Endodermal cell (in vitro differentiated cells): ENCODE measurements at regions not wholly inside any gene's neighbourhood (a gene's known extent, or its start where the extent isn't known, plus 50 kb on each side); places are given as distances from the start of the nearest gene placed in this dataset.

ENCODE experiments used
- DNase-seq: peaks from one replicate; pipeline ENCODE4 v3.0.0-alpha.2; 2017
- H3K27ac ChIP-seq: 2 replicates; pipeline ENCODE4 v1.5.1; 2013; ENCODE audit warnings: mild to moderate bottlenecking, low read depth, low read length, moderate library complexity
- H3K27me3 ChIP-seq: 2 replicates; pipeline ENCODE4 v1.6.1; 2013; ENCODE audit warnings: mild to moderate bottlenecking, low read length, moderate library complexity; ENCODE audit not compliant: insufficient read depth, control insufficient read depth, poor library complexity, severe bottlenecking
- H3K36me3 ChIP-seq: 2 replicates; pipeline ENCODE4 v1.7.0; 2013; ENCODE audit warnings: mild to moderate bottlenecking, low read length, moderate library complexity; ENCODE audit not compliant: control insufficient read depth, insufficient read depth
- H3K4me1 ChIP-seq: one replicate; pipeline ENCODE4 v1.7.0; 2013; ENCODE audit warnings: low read length; ENCODE audit not compliant: control insufficient read depth, insufficient read depth
- H3K4me3 ChIP-seq: 2 replicates; pipeline ENCODE4 v1.5.1; 2013; ENCODE audit warnings: mild to moderate bottlenecking, low read length, moderate library complexity
- H3K9ac ChIP-seq: 2 replicates; pipeline ENCODE4 v1.6.1; 2013; ENCODE audit warnings: mild to moderate bottlenecking, low read length, moderate library complexity; ENCODE audit not compliant: poor library complexity, severe bottlenecking; ENCODE audit errors: extremely low read depth
- H3K9me3 ChIP-seq: 2 replicates; pipeline ENCODE4 v1.6.1; 2013; ENCODE audit warnings: mild to moderate bottlenecking, low read length, moderate library complexity; ENCODE audit not compliant: control insufficient read depth
- H3K27ac Mint-ChIP-seq: 2 replicates; pipeline ENCODE4 v1.8.0; 2020; ENCODE audit warnings: mixed read lengths
- H3K27me3 Mint-ChIP-seq: 2 replicates; pipeline ENCODE4 v1.8.0; 2021; ENCODE audit warnings: mild to moderate bottlenecking, mixed read lengths; ENCODE audit not compliant: insufficient read depth
- H3K36me3 Mint-ChIP-seq: 2 replicates; pipeline ENCODE4 v1.8.0; 2020; ENCODE audit warnings: low read depth, mixed read lengths
- H3K4me1 Mint-ChIP-seq: 2 replicates; pipeline ENCODE4 v1.8.0; 2020; ENCODE audit warnings: mixed read lengths
- H3K4me3 Mint-ChIP-seq: 2 replicates; pipeline ENCODE4 v1.8.0; 2020; ENCODE audit warnings: mild to moderate bottlenecking, moderate library complexity, mixed read lengths
- H3K9me3 Mint-ChIP-seq: 2 replicates; pipeline ENCODE4 v1.8.0; 2020; ENCODE audit warnings: mild to moderate bottlenecking, mixed read lengths
- CTCF ChIP-seq: fragments of 200-600 bp; sonication (generic); conservative IDR thresholded peaks from 2 replicates; pipeline ENCODE4 v1.5.0; 2021; ENCODE audit warnings: antibody characterized with exemption, mild to moderate bottlenecking
- WGBS, 2 experiments: methylation state at CpG; one replicate each; pipeline versions ENCODE4 v1.1.5 to v1.1.7; 2013; ENCODE audit warnings: missing lambda C conversion rate in 2 of 2, mixed read lengths in 1 of 2; ENCODE audit not compliant: insufficient coverage in 1 of 2, insufficient read length in 1 of 2; 5-methylcytosine and 5-hydroxymethylcytosine counted together

- Mint-ChIP-seq H3K9me3 (no peaks in the 10 kb centered on the region), H3K4me3 (no peak overlapping the region), H3K4me1 (no peaks in the 10 kb centered on the region), H3K27me3 (no peaks in the 10 kb centered on the region), H3K36me3 (no peaks in the 10 kb centered on the region), H3K27ac (no peak overlapping the region)
- Histone ChIP-seq H3K9me3 (no peaks in the 10 kb centered on the region), H3K27me3 (no peaks in the 10 kb centered on the region), H3K9ac (no peak overlapping the region), H3K4me1 (no peaks in the 10 kb centered on the region), H3K4me3 (no peak overlapping the region), H3K36me3 (no peaks in the 10 kb centered on the region), H3K27ac (no peak overlapping the region)
- WGBS, 2 experiments = 80 to 93% methylated on average over 1 to 2 of the region's 2 CpGs
- DNase-seq = no peak
- TF ChIP-seq CTCF = no peak
Observed at GRCh38 chr2:215652388-215652787, 216.5 kb upstream of the FN1 start.

DNA sequence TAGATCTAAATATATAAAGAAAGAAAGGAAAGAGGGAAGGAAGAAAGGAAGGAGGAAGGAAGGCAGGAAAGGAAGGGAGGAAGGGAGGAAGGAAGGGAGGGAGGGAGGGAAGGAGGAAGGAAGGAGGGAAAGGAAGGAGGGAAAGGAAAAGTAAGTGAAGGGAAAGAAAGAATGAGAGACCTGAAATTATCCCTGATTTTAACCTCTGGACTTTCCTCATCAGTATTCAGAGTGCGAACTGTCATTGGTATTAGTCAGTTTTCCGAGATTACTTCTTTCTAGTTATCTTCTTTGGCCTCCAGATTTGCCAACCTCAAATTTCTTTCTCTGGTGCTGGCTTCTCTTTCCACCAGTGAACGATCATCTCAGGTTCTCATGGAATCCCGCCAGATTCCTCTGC, 215.5 kb upstream of the FN1 start:
- H3K36me3 ChIP-seq = no peaks in the 10 kb centered on the region
- H3K4me3 ChIP-seq = no peak overlapping the region
- H3K27me3 ChIP-seq = no peaks in the 10 kb centered on the region
- no peak overlapping the region for H3K9ac ChIP-seq
- H3K27ac Mint-ChIP-seq = no peak overlapping the region
- H3K9me3 ChIP-seq = no peaks in the 10 kb centered on the region
- no peaks in the 10 kb centered on the region for H3K36me3 Mint-ChIP-seq
- H3K4me1 Mint-ChIP-seq = no peaks in the 10 kb centered on the region
- no peak for DNase-seq
- no peak for TF ChIP-seq CTCF
- H3K4me1 ChIP-seq = no peaks in the 10 kb centered on the region
- no peak overlapping the region for H3K27ac ChIP-seq
- no peaks in the 10 kb centered on the region for H3K9me3 Mint-ChIP-seq
- no peak overlapping the region for H3K4me3 Mint-ChIP-seq
- H3K27me3 Mint-ChIP-seq = no peaks in the 10 kb centered on the region
- 96 to 97% methylated on average over 4 of the region's 4 CpGs for WGBS, 2 experiments

DNA sequence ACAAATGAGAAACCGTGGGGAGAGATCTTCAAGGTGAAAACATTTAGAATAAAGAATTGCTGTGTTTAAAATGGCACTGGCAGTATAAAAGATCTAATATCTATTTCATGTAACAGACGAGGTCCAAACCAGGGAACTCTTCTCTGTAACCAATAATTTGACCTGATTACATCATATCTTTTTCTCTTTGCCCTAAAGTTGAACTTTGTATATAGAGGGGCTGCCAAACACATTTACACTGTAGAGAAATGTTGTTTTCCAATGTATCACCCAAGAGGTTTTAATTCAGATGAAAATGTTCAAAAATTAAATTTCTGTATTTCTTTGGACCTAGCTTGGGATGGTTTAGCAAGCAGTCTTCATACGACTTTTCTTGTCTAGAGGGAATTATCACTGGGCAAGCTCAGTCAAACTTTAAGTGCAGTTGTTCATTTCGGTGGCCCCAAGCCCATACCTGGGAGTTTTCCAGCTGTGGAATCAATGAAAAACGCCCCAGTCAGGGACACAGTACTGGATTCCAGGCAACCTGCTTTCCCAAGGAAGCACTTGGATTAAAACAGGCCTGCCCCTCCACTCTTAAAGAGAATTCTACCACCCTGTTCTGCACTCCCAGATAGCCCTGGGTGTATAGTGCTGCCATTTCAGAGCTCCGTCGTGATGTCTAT, 208.5 kb upstream of the FN1 start:
- no peaks in the 10 kb centered on the region for H3K27me3 Mint-ChIP-seq
- Histone ChIP-seq H3K9me3 (no peaks in the 10 kb centered on the region), H3K27ac (no peak overlapping the region), H3K4me3 (no peak overlapping the region), H3K4me1 (no peaks in the 10 kb centered on the region), H3K9ac (no peak overlapping the region), H3K36me3 (no peaks in the 10 kb centered on the region), H3K27me3 (no peaks in the 10 kb centered on the region)
- no peak for DNase-seq
- no peak for TF ChIP-seq CTCF
- H3K36me3 Mint-ChIP-seq = peaks cover 3% of the 10 kb centered on the region
- 90 to 95% methylated on average over 3 to 7 of the region's 7 CpGs for WGBS, 2 experiments
- H3K9me3 Mint-ChIP-seq = no peaks in the 10 kb centered on the region
- no peak overlapping the region for H3K27ac Mint-ChIP-seq
- H3K4me3 Mint-ChIP-seq = no peak overlapping the region
- no peaks in the 10 kb centered on the region for H3K4me1 Mint-ChIP-seq
